ENCODE measurements at regions not wholly inside any gene's neighbourhood (a gene's known extent, or its start where the extent isn't known, plus 50 kb on each side); places are given as distances from the start of the nearest gene placed in this dataset.

DNA sequence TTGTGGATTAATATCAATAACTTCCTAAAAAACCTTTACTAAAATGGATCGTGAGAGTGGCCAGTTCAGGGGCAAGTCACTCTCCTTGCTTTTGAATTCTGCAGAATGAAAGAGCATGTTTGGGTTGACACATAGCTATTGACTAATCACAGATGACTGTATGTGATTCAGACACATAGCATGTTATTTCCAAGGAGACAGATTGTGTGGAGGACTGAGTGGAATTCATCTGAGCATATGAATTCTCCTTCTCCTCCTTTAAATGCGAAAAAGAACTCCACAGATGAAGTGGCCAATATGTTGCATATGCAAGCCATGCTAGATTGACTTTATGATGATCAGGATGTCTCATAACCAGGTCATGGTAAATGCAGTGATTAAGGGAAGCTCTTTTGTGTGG lies 249.4 kb upstream of the FAM98A start:
- Histone ChIP-seq H2BK20ac (ENCODE audit: low read length) (no peak overlapping the region), H4K5ac (ENCODE audit: insufficient read length, low read depth, low read length) (no peak overlapping the region), H3K14ac (ENCODE audit: insufficient read length) (no peak overlapping the region), H3K18ac (ENCODE audit: extremely low read depth, low read length) (no peak overlapping the region), H3K56ac (replicated peaks; ENCODE audit: insufficient read length, low read depth, low read length) (no peak overlapping the region), H2BK5ac (ENCODE audit: low read depth, low read length) (no peak overlapping the region), H3K23ac (ENCODE audit: insufficient read length) (no peak overlapping the region), H2BK15ac (ENCODE audit: low read length) (no peak overlapping the region), H3K4me1 (replicated peaks in 1 of 4; ENCODE audit: control insufficient read depth in 3 of 4, insufficient read depth in 4 of 4, low read length in 3 of 4) (no peaks in the 10 kb centered on the region), H3K9me3 (ENCODE audit: insufficient read depth in 2 of 2, low read depth in 1 of 2, low read length in 1 of 2) (peaks cover 23 to 24% of the 10 kb centered on the region in 2 experiments; a peak in 3 of 4 replicates), H3K79me1 (ENCODE audit: low read depth, low read length) (no peaks in the 10 kb centered on the region), H3K4ac (replicated peaks; ENCODE audit: insufficient read length, low read depth, low read length) (no peak overlapping the region), H3K4me3 (ENCODE audit: extremely low read depth in 1 of 4, insufficient read depth in 2 of 4, low read depth in 3 of 4, low read length in 4 of 4) (no peak overlapping the region), H3K79me2 (ENCODE audit: control insufficient read depth in 1 of 2, insufficient read depth in 2 of 2, low read length in 2 of 2) (no peaks in the 10 kb centered on the region), H3K9ac (replicated peaks in 1 of 4; ENCODE audit: extremely low read depth in 1 of 4, low read depth in 3 of 4, low read length in 3 of 4) (no peak overlapping the region), H2AFZ (ENCODE audit: low read length) (no peak overlapping the region), H3K23me2 (ENCODE audit: low read depth, low read length) (no peaks in the 10 kb centered on the region), H3K36me3 (ENCODE audit: control insufficient read depth in 2 of 4, insufficient read depth in 4 of 4, low read length in 3 of 4) (peaks cover 0 to 3% (median 1%) of the 10 kb centered on the region in 4 experiments; a peak in 2 of 8 replicates), H3K27me3 (replicated peaks in 1 of 4; ENCODE audit: control insufficient read depth in 3 of 4, extremely low read depth in 1 of 4, insufficient read depth in 3 of 4, low read length in 3 of 4) (no peaks in the 10 kb centered on the region), H4K91ac (replicated peaks; ENCODE audit: insufficient read length, low read length) (no peak overlapping the region), H4K8ac (ENCODE audit: extremely low read depth, insufficient read depth, low read length) (no peak overlapping the region), H2BK120ac (replicated peaks; ENCODE audit: low read depth, low read length) (no peak overlapping the region), H4K20me1 (replicated peaks in 1 of 2; ENCODE audit: control insufficient read depth in 1 of 2, insufficient read depth in 2 of 2, low read length in 2 of 2) (no peaks in the 10 kb centered on the region), H3K27ac (ENCODE audit: low read depth, low read length) (no peak overlapping the region), H2BK12ac (ENCODE audit: low read depth, low read length) (no peak overlapping the region), H3K4me2 (ENCODE audit: insufficient read depth in 1 of 2, low read depth in 2 of 2, low read length in 2 of 2) (no peak overlapping the region), H2AK5ac (ENCODE audit: low read depth, low read length) (no peak overlapping the region)
- ChIA-PET POLR2A (ENCODE audit: partially characterized antibody) (no interaction called here), CTCF (ENCODE audit: partially characterized antibody) (no interaction called here)
- WGBS, 2 experiments (ENCODE audit: extremely low coverage in 1 of 2, insufficient coverage in 1 of 2, insufficient read length in 1 of 2, insufficient replicate concordance in 2 of 2, low coverage in 1 of 2, low lambda C conversion rate in 2 of 2, missing lambda C conversion rate in 1 of 2): 94% methylated on average over 2 of the region's 2 CpGs; no CpG with 5 or more reads in 1 of the 2 experiments
- DNase-seq (ENCODE audit: low read depth in 1 of 2, low spot score in 2 of 2): no peak
- no peak for FAIRE-seq
- no peak for TF ChIP-seq RBBP5 (IDR thresholded peaks at IDR 0.05; ENCODE audit: borderline replicate concordance, low read depth, low read length)
- no peak for TF ChIP-seq SAP30 (IDR thresholded peaks at IDR 0.05; ENCODE audit: insufficient read depth, insufficient replicate concordance, low read length)
- no peak for TF ChIP-seq SIX5 (IDR thresholded peaks at IDR 0.05; ENCODE audit: low read depth, low read length)
- no peak for TF ChIP-seq SP4 (IDR thresholded peaks at IDR 0.05; ENCODE audit: low read length)
- no peak for TF ChIP-seq RXRA (IDR thresholded peaks at IDR 0.05; ENCODE audit: insufficient read depth, low read depth, low read length)
- no peak for TF ChIP-seq CTBP2 (IDR thresholded peaks at IDR 0.05; ENCODE audit: borderline replicate concordance, insufficient read depth, insufficient read length, low read length)
- no peak for TF ChIP-seq POU5F1 (IDR thresholded peaks at IDR 0.05; ENCODE audit: low read depth, low read length)

Data from H1 (cell line).